Neural crest cell (in vitro differentiated cells): ENCODE measurements at regions not wholly inside any gene's neighbourhood (a gene's known extent, or its start where the extent isn't known, plus 50 kb on each side); places are given as distances from the start of the nearest gene placed in this dataset.

Experiments
- DNase-seq: peaks from one replicate; pipeline ENCODE4 v3.0.0; 2021; ENCODE audit warnings: low read depth, mixed read lengths, low spot score
- H3K27ac Mint-ChIP-seq: one replicate; pipeline ENCODE4 v1.8.0; 2021; ENCODE audit warnings: mild to moderate bottlenecking, mixed read lengths; ENCODE audit not compliant: unreplicated experiment
- H3K27me3 Mint-ChIP-seq: 2 replicates; pipeline ENCODE4 v1.8.0; 2021; ENCODE audit warnings: low read depth, mild to moderate bottlenecking, mixed read lengths
- H3K36me3 Mint-ChIP-seq: 2 replicates; pipeline ENCODE4 v1.8.0; 2021; ENCODE audit warnings: low read depth, mild to moderate bottlenecking, mixed read lengths
- H3K4me1 Mint-ChIP-seq: 2 replicates; pipeline ENCODE4 v1.8.0; 2021; ENCODE audit warnings: mixed read lengths
- H3K4me3 Mint-ChIP-seq: one replicate; pipeline ENCODE4 v1.8.0; 2021; ENCODE audit warnings: mild to moderate bottlenecking, mixed read lengths
- H3K9me3 Mint-ChIP-seq: 2 replicates; pipeline ENCODE4 v1.8.0; 2021; ENCODE audit warnings: mixed read lengths
- CTCF ChIP-seq: fragments of 200-600 bp; sonication (generic); conservative IDR thresholded peaks from 2 replicates; pipeline ENCODE4 v1.5.0; 2021; ENCODE audit warnings: antibody characterized with exemption, mild to moderate bottlenecking

- Mint-ChIP-seq H3K9me3 (no peaks in the 10 kb centered on the region), H3K27me3 (no peaks in the 10 kb centered on the region), H3K4me1 (no peaks in the 10 kb centered on the region), H3K27ac (no peak overlapping the region), H3K4me3 (no peak overlapping the region), H3K36me3 (no peaks in the 10 kb centered on the region)
- DNase-seq: no peak
- TF ChIP-seq CTCF: no peak
These were observed 1115.0 kb downstream of the CDH18 start for GRCh38 chr5:18872978-18873377.

- H3K27ac Mint-ChIP-seq: no peak overlapping the region
- H3K4me3 Mint-ChIP-seq: no peak overlapping the region
- no peak for DNase-seq
- H3K27me3 Mint-ChIP-seq: no peaks in the 10 kb centered on the region
- no peak for TF ChIP-seq CTCF
- no peaks in the 10 kb centered on the region for H3K4me1 Mint-ChIP-seq
- H3K9me3 Mint-ChIP-seq: no peaks in the 10 kb centered on the region
- no peaks in the 10 kb centered on the region for H3K36me3 Mint-ChIP-seq
These were observed 1111.4 kb downstream of the CDH18 start for GRCh38 chr5:18876565-18876964.

- no peak for DNase-seq
- Mint-ChIP-seq H3K4me1 (no peaks in the 10 kb centered on the region), H3K27ac (no peak overlapping the region), H3K9me3 (peaks cover 2% of the 10 kb centered on the region), H3K27me3 (no peaks in the 10 kb centered on the region), H3K4me3 (no peak overlapping the region), H3K36me3 (no peaks in the 10 kb centered on the region)
- no peak for TF ChIP-seq CTCF
These were observed 1106.4 kb downstream of the CDH18 start for GRCh38 chr5:18881615-18882014.

GRCh38 chr5:18882154-18882553 is 1105.8 kb downstream of the CDH18 start:
- TF ChIP-seq CTCF: no peak

GRCh38 chr5:18888821-18889220 is 1099.2 kb downstream of the CDH18 start:
- no peaks in the 10 kb centered on the region for H3K4me1 Mint-ChIP-seq
- no peaks in the 10 kb centered on the region for H3K27me3 Mint-ChIP-seq
- DNase-seq: no peak
- no peak for TF ChIP-seq CTCF
- H3K9me3 Mint-ChIP-seq: peaks cover 6% of the 10 kb centered on the region
- H3K27ac Mint-ChIP-seq: no peak overlapping the region
- no peak overlapping the region for H3K4me3 Mint-ChIP-seq
- no peaks in the 10 kb centered on the region for H3K36me3 Mint-ChIP-seq

More at GRCh38 chr5:18882154-18882553, 1105.8 kb downstream of the CDH18 start:
- H3K27me3 Mint-ChIP-seq: no peaks in the 10 kb centered on the region
- H3K36me3 Mint-ChIP-seq: no peaks in the 10 kb centered on the region
- DNase-seq: no peak
- H3K4me1 Mint-ChIP-seq: no peaks in the 10 kb centered on the region
- H3K9me3 Mint-ChIP-seq: peaks cover 2% of the 10 kb centered on the region
- no peak overlapping the region for H3K27ac Mint-ChIP-seq
- H3K4me3 Mint-ChIP-seq: no peak overlapping the region

GRCh38 chr5:18900644-18901043 is 1087.4 kb downstream of the CDH18 start:
- H3K36me3 Mint-ChIP-seq: no peaks in the 10 kb centered on the region
- no peaks in the 10 kb centered on the region for H3K27me3 Mint-ChIP-seq
- DNase-seq: no peak
- no peak overlapping the region for H3K27ac Mint-ChIP-seq
- H3K9me3 Mint-ChIP-seq: no peaks in the 10 kb centered on the region
- no peaks in the 10 kb centered on the region for H3K4me1 Mint-ChIP-seq
- no peak overlapping the region for H3K4me3 Mint-ChIP-seq
- no peak for TF ChIP-seq CTCF
